Neural crest cell (in vitro differentiated cells): ENCODE measurements at regions not wholly inside any gene's neighbourhood (a gene's known extent, or its start where the extent isn't known, plus 50 kb on each side); places are given as distances from the start of the nearest gene placed in this dataset.

Experiments used
- DNase-seq: peaks from one replicate; pipeline ENCODE4 v3.0.0; 2021; ENCODE audit warnings: low read depth, mixed read lengths, low spot score
- H3K27ac Mint-ChIP-seq: one replicate; pipeline ENCODE4 v1.8.0; 2021; ENCODE audit warnings: mild to moderate bottlenecking, mixed read lengths; ENCODE audit not compliant: unreplicated experiment
- H3K27me3 Mint-ChIP-seq: 2 replicates; pipeline ENCODE4 v1.8.0; 2021; ENCODE audit warnings: low read depth, mild to moderate bottlenecking, mixed read lengths
- H3K36me3 Mint-ChIP-seq: 2 replicates; pipeline ENCODE4 v1.8.0; 2021; ENCODE audit warnings: low read depth, mild to moderate bottlenecking, mixed read lengths
- H3K4me1 Mint-ChIP-seq: 2 replicates; pipeline ENCODE4 v1.8.0; 2021; ENCODE audit warnings: mixed read lengths
- H3K4me3 Mint-ChIP-seq: one replicate; pipeline ENCODE4 v1.8.0; 2021; ENCODE audit warnings: mild to moderate bottlenecking, mixed read lengths
- H3K9me3 Mint-ChIP-seq: 2 replicates; pipeline ENCODE4 v1.8.0; 2021; ENCODE audit warnings: mixed read lengths
- CTCF ChIP-seq: fragments of 200-600 bp; sonication (generic); conservative IDR thresholded peaks from 2 replicates; pipeline ENCODE4 v1.5.0; 2021; ENCODE audit warnings: antibody characterized with exemption, mild to moderate bottlenecking

- DNase-seq, result no peak
- Mint-ChIP-seq H3K4me3 (no peak overlapping the region), H3K9me3 (no peaks in the 10 kb centered on the region), H3K27ac (no peak overlapping the region), H3K27me3 (no peaks in the 10 kb centered on the region), H3K4me1 (peaks cover 10% of the 10 kb centered on the region), H3K36me3 (no peaks in the 10 kb centered on the region)
- no peak for TF ChIP-seq CTCF
Measured at GRCh38 chr3:144553301-144553700, 581.7 kb downstream of the DIPK2A start.

GRCh38 chr3:144554889-144555288 is 583.3 kb downstream of the DIPK2A start:
- Mint-ChIP-seq H3K9me3 (no peaks in the 10 kb centered on the region), H3K4me3 (no peak overlapping the region), H3K36me3 (no peaks in the 10 kb centered on the region), H3K27me3 (no peaks in the 10 kb centered on the region), H3K27ac (no peak overlapping the region), H3K4me1 (no peaks in the 10 kb centered on the region)
- DNase-seq, result no peak
- no peak for TF ChIP-seq CTCF

- Mint-ChIP-seq H3K4me3 (no peak overlapping the region), H3K9me3 (no peaks in the 10 kb centered on the region), H3K36me3 (no peaks in the 10 kb centered on the region), H3K4me1 (no peaks in the 10 kb centered on the region), H3K27ac (no peak overlapping the region), H3K27me3 (no peaks in the 10 kb centered on the region)
- TF ChIP-seq CTCF, result no peak
- DNase-seq, result no peak
Measured at GRCh38 chr3:144556392-144556791, 584.8 kb downstream of the DIPK2A start.

DNA sequence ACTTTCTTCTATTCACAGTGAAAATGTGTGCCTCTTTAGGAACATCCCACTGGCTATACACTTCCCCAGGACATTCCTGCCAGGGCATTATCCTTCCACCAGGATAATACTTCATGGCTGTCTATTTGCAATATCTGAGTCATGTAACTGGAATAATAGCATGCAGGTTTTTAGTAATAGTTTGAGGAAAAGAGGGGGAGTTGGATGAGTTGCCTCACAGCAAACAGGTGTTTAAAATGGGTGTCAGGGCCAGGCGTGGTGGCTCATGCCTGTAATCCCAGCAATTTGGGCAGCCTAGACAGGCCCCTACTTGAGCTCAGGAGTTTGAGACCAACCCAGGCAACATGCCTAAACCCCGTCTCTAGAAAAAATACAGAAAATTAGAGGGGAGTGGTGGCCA is 585.9 kb downstream of the DIPK2A start:
- no peak for TF ChIP-seq CTCF
- Mint-ChIP-seq H3K27me3 (no peaks in the 10 kb centered on the region), H3K36me3 (no peaks in the 10 kb centered on the region), H3K9me3 (no peaks in the 10 kb centered on the region), H3K4me1 (no peaks in the 10 kb centered on the region), H3K4me3 (no peak overlapping the region), H3K27ac (no peak overlapping the region)
- DNase-seq, result no peak

GRCh38 chr3:144564011-144564410 is 592.4 kb downstream of the DIPK2A start:
- TF ChIP-seq CTCF, result no peak
- Mint-ChIP-seq H3K9me3 (peaks cover 4% of the 10 kb centered on the region), H3K27me3 (no peaks in the 10 kb centered on the region), H3K27ac (no peak overlapping the region), H3K36me3 (no peaks in the 10 kb centered on the region), H3K4me3 (no peak overlapping the region), H3K4me1 (no peaks in the 10 kb centered on the region)
- DNase-seq, result no peak

GRCh38 chr3:144566320-144566719 is 594.7 kb downstream of the DIPK2A start:
- no peak for DNase-seq
- peak overlapping the region; percentile 57 for H3K27ac Mint-ChIP-seq
- no peaks in the 10 kb centered on the region for H3K27me3 Mint-ChIP-seq
- H3K4me3 Mint-ChIP-seq, result no peak overlapping the region
- peaks cover 5% of the 10 kb centered on the region for H3K9me3 Mint-ChIP-seq
- TF ChIP-seq CTCF, result no peak
- H3K4me1 Mint-ChIP-seq, result no peaks in the 10 kb centered on the region
- no peaks in the 10 kb centered on the region for H3K36me3 Mint-ChIP-seq
